GM18502 (cell line): ENCODE measurements at regions not wholly inside any gene's neighbourhood (a gene's known extent, or its start where the extent isn't known, plus 50 kb on each side); places are given as distances from the start of the nearest gene placed in this dataset.
"Not testable (repeated sequence)": the region's sequence is repeated elsewhere in the genome, so short reads cannot be mapped to it uniquely, and the experiment has no call there.

Source experiments
- ATAC-seq: cut with Tn5 transposase; IDR thresholded peaks from one replicate; pipeline ENCODE4 v1.9.1; 2021; ENCODE audit warnings: mild to moderate bottlenecking; ENCODE audit not compliant: unreplicated experiment, poor library complexity

DNA sequence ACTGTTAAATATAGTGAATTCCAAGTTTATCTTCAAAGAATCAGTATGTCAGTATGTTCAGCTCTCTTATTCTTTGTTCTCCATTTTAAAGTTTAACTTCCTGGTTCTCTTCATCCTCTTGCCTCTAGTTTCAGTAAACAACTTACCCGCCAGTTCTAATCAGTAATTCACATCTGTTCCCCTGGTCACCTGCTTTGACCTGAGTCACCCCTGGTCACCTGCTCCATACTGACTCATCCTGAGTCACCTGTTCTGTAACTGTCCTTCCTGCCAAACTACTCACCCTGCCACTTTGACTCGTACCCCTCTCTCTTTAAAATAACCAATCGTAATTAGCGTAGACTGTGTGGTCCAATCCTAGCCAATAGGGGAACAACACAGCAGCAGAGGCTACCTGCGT, 992.7 kb upstream of the HS3ST1 start:
- no peak for ATAC-seq

DNA sequence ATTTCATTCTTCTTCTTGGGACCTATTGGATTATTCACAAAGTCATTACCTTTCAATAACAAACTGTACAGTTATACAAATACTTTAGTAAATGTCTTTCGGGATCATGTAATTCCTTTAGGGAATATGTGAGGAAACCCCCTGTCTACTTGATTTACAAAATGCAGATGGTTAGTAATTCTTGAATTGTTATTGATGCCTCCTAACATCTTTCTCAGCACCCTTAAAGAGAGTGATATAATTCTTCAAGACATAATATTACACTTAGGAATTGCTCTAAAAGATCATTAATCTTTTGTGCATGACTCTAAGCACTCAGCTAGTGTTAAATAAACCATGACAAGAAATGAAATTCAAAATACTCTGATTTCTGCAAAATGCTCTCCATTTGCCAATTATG, 988.1 kb upstream of the HS3ST1 start:
- ATAC-seq: no peak

DNA sequence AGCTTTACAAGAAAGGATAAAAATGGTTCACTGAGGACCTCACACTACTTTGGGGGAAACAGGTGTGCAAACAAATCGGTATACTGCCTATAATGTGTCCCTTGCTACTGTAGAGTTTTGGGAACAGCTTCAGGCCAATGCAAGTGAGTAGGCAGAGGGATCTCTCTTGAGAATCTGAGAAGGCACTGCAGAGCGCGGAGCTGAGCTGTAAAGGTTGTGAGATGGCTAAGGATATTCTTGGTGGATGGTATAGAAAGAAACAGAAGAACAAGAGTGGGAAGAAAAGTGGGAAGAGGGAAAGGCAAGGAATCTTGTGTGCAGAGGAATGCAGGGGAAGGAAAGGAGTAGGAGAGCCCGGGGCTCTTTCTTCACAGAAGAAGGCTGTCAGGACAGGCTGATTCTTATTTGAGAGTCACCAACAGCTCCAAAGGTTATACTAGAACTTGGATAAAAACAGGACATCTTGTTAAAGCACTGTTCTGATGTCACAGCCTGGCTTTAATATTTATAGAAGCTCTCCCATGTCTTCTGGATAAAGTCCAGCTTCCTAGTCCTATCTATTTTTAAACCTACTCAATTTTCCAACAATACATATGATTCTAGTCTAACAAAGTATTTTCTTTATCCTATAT, 985.6 kb upstream of the HS3ST1 start:
- no peak for ATAC-seq

DNA sequence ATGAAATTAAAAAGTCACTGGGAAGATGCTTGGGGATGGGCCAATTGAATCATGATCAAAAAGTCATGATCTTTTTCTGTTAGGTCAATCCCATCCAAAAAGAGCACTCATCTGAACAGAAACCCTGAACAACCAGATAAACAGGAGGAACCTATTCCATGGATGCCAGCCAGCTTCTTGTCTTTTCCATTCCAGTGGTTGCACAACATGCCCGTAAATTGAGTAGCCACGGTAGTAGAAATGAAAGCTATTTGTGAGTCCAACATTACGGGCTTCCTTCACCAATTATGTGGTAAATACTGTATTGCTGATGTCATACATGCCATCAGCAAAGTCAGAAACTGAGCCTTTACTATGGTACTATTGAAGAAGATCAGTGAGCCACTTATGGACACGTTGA, 982.4 kb upstream of the HS3ST1 start:
- ATAC-seq: no peak

DNA sequence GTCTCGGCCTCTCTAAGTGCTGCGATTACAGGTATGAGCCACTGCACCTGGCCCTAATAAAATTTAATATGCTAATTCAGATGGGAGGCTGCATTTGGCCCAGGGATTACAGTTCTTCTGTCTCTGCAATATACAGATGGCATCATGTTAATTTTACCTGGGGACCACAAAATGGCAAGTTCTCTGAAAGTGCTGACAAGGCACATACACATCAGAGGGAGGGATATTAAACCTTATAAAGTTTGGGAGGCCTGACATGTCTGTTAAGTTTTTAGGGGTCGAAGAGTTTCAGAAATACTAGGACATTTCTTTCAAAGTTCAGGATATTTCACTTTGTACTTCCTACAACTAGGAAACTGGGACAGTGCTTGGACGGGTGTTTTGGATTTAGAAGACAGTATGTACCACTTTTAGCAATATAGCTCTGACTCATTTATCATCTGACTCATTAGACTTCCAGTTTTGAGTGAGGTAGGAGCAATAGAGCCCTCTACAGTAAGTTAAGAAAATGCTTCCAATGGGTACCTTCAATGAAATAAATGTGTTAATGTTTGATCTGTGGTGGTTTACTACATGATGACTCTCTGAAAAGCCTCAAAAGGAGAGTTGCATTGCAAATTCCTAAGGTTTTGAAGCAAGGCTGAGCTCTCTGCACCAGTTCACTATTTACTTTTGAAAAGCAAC, 981.0 kb upstream of the HS3ST1 start:
- ATAC-seq: no peak

DNA sequence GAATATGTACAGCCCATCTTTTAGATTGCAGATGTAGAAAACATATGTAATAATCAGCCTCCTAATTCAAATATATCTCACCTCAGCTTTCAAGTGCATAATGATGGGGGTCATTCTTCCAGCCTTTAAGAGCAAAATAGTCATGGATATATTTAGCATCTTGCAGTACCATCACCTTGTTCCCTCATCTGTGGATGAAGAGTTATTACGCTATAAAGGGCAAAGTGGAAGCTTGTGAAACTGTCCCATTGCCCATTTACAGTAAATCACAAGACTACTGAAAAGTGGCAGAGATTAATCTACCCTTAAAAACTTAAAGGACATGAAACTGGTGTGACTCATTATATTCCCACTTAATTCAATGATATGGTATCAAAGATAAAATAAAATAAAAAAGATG, 979.7 kb upstream of the HS3ST1 start:
- ATAC-seq: no peak

DNA sequence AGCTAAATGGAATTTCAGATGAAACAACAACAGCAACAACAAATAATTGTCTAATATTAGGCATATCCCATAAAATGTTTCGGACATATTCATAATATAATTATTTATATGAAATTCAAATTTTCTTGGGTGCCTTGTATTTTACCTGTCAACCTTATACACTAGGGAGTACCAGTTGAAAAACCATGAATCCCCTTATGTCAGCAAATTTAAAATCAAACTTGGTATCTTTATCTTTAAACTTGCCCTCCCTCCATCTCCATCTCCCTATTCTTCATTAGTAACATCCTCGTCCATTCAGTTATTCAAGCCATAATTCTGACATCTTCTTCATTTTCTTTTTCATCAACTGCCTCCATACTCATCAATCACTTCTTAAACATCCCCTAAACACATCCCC, 974.5 kb upstream of the HS3ST1 start:
- no peak for ATAC-seq

DNA sequence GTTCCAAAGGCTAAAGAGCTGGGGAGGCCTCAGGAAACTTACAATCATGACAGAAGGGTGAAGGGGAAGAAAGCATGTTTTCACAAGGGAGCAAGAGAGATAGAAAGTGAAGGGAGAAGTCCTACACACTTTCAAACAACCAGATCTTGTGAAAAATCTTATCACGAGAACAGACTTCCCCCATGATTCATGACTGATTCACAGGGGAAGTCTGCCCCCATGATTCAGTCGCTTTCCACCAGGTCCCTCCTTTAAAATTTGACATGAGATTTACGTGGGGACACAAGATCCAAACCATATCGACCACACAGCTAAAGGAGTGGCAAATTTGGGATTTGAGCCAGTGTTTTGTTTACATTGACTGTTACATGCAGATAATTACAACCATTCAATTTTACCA, 971.1 kb upstream of the HS3ST1 start:
- ATAC-seq: no peak

DNA sequence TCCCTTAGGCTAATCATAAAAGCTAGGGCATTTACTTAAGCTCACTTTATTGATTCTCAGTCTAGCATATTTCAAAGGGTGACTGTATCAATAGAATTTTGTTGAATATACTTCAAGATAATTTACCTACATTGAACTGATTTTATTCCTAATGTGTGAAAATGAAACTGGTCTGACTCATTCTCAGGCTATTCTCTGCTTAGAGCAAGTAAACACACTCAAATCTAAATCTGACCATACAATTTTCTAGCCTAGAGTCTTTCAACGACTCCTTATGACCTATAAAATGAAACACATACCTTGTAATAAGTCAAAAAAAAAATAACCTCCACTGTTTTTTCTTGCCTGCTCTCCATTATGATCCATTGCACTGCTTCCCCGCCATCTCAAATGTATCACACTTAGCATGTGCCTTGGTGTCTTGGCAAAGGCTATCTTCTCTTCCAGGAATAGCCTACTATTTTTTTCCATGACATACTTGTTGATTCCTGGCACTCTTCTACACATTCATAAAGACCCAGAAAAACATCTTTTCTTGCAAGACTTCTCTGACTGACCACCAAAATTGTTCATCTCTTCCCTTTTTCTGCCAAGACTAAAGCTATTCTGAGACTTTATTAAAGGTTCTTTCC, 965.1 kb upstream of the HS3ST1 start:
- ATAC-seq: no peak

DNA sequence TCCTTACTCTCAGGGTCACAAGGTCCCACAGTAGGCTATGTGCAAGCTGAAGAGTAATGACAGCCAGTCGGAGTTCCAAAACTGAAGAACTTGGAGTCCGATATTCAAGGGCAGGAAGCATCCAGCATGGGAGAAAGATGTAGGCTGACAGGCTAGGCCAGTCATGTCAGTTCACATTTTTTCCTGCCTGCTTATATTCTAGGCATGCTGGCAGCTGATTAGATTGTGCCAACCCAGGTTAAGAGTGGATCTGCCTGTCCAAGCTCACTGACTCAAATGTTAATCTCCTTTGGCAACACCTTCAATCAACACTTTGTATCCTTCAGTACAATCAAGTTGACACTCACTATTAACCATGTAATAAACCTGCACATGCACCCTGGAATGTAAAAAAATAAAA, 960.9 kb upstream of the HS3ST1 start:
- ATAC-seq: no peak

DNA sequence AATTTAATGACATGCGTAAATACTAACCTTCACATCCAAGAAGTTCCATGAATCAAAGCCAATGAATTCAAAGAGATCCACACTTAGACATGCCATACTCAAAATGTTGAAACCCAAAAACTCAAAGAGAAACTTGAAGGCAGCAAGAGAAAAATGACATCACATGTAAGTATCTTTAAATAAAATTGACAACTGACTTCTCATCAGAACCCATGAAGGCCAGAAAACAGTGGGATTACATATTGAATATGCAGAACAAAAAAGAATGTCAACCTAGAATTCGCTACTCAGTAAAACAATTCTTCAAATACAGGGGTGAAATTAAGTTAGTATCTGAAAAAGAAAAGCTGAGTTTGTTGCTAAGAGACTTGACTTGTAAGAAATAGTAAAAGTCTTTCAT, 953.9 kb upstream of the HS3ST1 start:
- no peak for ATAC-seq

DNA sequence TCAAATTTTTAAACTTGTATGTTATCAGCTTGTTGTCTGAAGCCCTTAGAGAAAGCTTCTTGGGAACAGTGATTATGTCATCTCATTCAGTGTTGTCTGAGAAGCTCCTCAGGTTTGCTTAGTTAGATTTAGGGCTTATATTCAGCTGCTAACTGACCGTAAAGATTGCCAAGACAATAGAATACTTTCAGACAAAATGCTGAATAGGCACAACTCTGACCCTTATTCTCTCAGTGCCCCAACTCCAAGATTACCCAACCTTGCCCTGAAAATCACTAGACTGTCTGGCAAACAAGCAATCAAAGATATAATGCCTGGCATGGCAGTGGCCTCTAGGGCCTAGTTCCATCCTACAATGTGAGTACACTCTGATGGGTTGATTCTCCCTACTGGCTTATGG, 950.5 kb upstream of the HS3ST1 start:
- no peak for ATAC-seq

DNA sequence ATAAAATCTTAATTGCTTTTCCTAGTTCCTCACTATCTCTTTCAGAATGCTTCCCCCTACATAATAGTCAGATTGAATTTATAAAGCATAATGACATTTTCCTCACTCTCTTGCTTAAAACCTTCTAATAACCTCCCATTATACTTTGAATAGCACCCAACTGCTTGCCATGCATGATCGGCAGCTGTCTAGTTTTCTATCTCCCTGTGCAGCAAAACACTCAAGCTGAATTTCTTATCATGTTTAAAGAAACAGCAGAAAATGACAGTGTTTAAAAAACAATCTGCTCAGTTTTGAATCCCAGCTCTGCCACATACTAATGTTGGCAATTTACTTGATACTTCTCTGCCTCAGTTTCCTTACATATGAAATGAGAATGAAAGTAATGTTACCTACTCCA, 947.1 kb upstream of the HS3ST1 start:
- ATAC-seq: no peak

DNA sequence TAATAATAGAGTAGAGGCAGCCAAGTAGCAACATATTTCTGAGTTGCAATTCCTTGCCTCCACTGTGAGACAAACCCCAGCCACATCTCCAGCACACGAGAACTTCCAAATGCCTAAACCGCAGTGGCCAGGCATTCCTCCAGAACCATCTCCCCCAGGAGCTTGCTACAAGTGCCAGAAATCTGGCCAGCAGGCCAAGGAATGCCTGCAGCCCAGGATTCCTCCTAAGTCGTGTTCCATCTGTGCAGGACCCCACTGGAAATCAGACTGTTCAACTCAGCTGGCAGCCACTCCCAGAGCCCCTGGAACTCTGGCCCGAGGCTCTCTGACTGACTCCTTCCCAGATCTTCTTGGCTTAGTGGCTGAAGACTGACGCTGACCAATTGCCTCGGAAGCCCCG, 937.2 kb upstream of the HS3ST1 start:
- not testable (repeated sequence) for ATAC-seq

DNA sequence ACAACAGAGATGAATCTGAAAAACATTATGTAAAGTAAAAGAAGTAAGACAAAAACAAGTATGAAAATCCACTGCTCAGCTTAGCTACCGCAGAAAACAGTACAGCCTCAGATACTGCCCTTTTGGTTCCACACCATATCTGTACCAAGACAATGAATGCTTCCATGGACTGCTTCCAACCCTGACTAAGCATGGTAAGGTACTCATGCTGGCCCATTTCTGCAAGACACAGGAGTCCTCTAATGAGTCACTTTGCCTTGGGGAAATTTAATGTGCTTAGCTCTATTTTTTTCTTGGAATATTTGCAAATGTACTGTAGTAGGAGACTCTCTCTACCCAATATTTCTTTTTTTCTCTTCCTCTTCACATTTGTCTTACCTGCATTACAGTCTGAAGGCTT, 931.7 kb upstream of the HS3ST1 start:
- no peak for ATAC-seq

DNA sequence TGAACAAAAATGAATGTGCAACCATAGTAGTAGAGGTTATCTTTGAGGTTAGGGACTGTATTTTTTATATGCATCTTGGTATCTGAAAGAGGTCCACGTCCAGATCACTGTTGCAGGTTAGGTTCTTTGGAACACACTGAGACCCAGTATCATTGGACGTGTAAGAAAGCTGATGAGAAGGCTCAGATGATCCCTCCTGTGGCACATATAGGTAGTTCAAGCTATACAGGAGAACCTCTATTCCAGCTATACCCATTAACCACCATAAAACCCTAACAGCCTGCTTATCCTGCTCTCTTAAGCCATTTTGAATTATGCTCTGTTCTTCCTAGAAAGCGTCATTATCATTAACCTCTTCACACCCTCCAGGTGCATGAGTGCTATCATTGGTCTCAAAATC, 930.7 kb upstream of the HS3ST1 start:
- ATAC-seq: no peak

DNA sequence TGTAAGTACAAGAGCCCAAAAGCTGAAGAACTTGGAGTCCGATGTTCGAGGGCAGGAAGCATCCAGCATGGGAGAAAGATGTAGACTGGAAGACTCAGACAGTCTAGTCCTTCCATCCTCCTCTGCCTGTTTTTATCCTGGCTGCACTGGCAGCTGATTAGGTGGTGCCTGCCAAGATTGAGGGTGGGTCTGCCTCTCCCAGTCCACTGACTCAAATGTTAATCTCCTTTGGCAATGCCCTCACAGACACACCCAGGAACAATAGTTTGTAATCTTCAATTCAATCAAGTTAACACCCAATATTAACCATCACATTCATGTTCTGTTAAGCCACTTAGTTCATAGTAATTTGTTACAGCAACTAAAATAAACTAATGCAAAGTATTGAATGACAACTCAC, 904.4 kb upstream of the HS3ST1 start:
- not testable (repeated sequence) for ATAC-seq

DNA sequence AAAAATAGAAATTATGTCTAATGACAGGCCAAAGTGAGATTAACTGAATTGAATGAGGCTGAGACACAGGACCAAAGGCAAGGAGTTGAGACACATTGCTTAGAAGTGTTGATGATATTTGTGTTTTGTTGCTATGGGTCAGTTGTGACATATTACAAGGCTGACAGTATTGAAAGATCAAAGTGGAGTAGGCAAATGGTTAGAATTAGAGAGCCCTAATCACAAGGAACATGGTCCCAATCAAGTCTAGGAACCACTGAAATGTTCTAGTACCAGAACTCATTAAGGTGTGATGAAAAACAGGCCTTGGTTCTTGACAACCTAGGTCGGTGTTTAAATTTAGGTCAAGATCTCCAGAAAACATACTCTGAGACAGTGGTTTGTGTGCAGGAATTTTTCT, 896.3 kb upstream of the HS3ST1 start:
- ATAC-seq: no peak

DNA sequence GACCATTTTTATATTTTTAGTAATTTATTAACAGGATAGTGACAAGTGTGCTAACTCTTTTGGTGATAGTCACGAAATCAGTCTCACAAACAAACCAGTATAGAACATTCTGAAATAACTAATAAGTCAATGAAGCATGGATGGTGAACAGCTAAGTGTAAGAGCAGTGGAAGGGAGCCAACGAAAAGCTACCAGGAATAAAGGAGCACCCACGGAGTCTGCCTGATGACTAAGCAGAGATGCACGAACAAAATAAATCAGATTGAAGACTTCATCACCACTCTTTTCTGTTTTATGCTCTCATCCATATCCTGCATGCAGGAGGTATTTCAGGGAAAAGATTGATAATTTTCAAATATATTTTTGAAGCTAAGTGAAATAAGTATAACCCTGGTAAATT, 891.1 kb upstream of the HS3ST1 start:
- ATAC-seq: no peak

DNA sequence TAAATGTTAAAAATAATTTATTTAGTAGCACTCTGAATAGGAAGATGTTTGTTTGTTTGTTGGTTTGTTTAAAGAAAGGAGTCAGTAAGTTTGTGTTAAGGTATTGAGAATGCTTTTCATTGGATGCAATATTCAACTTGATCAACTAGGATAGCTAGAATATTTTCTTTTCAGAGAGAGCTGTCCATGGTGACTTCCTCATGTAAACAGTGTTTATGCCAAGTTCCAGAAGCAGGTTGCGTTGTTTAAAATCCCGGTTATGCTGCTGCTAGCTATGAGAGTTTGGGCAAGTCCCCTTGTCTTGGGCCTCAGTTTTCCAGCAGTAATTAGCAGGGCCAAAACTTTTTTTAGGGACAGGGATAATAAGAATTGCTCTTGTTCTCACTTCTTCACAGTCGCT, 876.2 kb upstream of the HS3ST1 start:
- no peak for ATAC-seq

DNA sequence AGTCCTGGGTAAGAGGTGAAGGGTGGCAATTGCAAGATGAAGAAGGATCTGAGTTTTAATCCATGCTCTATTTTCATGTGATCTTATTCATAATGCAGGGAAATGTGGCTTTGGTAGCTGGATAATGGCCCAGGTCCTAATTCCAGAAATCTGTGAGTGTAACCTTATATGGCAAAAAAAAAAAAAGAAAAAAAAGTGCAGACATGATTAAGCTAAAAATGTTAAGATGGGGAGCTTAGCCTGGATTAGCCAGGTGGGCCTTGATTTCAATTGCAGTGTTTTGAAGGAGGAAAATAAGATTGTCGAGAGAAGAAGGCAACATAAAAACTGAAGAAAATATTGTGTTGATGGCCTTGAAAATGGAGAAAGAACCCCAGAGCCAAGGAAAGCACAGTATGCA, 867.7 kb upstream of the HS3ST1 start:
- ATAC-seq: no peak

DNA sequence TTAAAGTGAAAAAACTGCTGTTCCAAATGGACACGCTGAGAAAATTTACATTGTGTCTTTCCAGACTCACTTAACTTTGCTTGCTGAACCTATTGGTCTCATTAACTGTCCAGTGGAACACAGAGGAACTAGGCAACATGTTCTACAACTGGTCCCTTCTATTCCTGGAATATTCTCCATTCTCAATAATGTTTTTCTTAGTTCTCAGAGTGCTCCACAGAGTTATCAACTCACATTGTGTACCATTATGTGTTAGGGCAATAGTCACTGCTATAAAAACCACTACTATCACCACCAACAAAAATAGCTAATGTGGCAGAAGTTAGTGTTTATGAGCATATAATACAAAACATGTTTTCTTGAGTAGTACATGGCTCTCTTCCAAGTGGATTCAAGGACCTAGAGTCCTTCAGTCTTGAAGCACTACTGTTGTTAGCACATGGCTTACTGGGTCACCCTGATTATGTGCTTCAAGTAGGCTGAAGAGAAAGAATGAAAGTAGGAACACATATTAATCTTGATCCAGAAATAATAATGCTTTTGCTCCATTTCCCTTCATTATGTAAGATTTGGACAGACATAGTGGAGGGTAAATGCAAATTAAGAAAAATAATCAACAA, 865.3 kb upstream of the HS3ST1 start:
- ATAC-seq: no peak
